IPS DF 4.7 (cell line): ENCODE measurements at regions not wholly inside any gene's neighbourhood (a gene's known extent, or its start where the extent isn't known, plus 50 kb on each side); places are given as distances from the start of the nearest gene placed in this dataset.
"Not testable (repeated sequence)": the region's sequence is repeated elsewhere in the genome, so short reads cannot be mapped to it uniquely, and the experiment has no call there.

Experiments used
- DNase-seq: peaks from one replicate; pipeline ENCODE4 v3.0.0-alpha.2; 2013; ENCODE audit warnings: low spot score; ENCODE audit errors: extremely low read depth

DNA sequence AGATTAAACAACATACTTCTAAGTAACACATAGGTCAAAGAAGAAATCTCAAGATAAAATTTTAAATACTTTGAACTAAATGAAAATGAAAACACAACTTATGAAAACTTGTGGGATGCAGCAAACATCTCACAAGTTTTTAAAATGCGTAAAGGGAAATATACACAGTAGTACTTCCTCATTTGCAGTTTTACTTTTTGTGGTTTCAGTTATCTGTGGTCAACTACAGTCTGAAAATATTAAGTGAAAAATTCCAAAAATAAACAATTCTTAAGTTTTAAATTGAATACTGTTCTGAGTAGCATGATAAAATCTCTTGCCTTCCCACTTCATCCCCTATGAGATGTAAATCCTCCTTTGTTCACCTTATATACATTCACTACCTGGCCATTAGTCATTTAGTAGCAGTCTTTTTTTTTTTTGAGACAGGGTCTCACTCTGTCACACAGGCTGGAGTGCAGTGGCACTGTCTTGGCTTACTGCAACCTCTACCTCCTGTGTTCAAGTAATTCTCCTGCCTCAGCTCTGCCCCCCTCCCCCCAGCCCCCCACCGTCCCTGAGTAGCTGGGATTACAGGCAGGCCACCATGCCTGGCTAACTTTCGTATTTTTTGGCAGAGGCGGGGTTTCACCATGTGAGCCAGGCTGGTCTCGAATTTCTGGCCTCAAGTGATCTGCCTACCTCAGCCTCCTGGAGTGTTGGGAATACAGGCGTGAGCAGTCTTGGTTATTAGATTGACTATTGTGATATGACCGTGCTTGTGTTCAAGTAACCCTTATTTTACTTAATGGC is 154.6 kb upstream of the AHI1 start:
- DNase-seq: no peak

DNA sequence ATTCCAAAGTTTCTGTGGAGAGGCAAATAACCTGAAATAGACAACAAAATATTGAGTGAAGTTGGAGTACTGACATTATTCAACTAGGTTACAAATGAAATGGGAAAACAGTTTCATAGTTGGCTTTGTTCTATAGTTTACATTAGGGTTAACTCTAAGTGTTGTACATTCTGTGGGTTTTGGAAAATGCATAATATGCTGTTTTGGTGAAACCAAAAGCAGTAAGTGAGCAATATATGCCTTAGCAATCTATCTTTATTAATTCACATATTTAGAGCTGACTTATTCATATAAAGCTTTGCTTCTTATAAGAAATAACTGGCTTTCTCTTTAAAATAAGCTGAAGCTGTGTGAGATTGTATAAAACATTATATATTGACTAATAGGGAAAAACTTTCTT is 157.5 kb upstream of the AHI1 start:
- no peak for DNase-seq

DNA sequence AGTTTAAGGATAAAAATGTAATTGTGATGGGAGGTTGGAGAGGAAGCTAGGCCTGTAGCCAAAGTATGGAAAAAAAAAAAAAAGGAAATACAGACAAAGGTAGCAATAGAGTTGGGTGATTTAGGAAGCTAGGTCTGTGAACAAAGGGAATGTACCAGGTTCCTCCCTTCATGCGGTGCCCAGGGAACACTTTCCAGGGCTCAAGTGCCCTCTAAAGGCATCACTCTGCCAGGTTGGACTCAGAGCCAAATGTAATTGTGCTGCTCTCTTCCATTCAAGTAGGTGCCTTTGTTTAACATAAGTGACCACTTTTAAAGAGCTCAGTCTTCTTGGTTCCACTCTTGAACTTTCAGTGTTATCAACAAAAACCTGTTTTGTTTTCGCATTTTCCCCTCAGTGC is 159.7 kb upstream of the AHI1 start:
- no peak for DNase-seq

DNA sequence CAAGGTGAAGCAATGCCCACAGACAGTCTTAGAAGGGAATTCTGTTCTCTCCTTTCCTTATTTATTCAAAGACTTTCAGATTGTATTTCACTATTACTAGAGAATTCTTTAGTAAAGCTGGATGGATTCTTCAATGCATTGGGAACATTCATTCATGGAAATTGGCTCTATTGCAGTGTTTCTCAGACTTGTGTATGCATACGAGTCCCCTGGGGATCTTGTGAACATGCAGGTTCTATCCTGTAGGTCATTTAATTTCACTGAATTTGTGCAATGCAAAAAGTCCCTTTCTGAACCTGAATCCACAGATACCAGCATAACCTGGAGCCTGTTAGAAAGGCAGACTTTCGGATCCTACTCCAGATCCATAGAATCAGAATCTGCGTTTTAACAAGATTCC is 160.9 kb upstream of the AHI1 start:
- no peak for DNase-seq

DNA sequence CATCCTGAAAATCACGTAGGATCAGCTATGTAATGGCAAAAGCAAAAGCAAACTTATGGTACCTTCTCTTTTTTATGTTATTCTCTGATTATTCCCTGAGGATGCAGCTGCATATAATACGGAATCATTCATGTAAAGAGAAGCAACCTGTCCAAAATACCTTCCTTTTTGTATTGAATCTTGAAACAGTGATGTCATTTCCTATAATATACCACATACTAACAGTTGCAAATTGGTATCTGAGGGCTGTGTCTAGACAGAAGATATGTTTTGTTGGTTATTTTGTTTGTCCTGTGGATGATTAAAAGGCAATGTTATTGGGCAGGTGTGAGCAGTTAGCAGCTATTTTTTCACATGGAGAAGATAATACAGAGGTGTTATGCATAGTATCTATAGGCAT is 161.4 kb upstream of the AHI1 start:
- no peak for DNase-seq

DNA sequence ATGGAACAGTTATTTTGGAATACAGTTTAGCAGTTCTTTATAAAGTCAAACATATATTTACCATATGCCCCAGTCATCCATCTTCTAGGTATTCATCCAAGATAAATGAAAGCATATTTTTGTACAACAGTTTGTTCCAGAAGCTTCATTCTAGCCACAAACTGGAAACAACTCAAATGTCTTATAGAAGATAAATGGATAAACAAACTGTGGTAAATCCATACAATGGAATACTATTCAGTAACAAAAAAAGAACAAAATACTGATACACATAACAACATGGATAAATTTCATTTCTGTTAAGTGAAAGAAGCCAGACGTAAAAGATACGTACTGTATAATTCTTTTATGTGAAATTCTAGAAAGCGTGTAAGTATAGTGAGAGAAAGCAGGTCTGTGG is 167.0 kb upstream of the AHI1 start:
- DNase-seq: no peak

DNA sequence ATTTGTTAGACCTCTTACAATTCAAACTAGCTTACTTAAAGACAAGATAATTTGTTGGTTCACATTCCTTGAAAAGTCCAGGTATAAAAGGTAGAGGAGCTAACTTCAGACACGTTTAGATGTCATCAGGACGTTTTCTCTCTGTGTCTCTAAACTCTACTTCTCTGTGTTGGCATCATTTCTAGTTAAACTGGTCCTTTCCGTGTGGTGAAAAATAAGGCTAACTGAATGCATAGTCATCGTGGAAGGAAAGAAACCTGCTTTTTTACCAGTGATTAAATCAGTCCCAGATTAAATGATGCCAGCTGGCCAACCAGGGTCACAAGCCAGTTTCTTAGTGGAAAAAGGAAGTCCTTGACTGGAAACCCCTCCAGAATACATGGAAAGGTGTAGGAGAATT is 168.4 kb upstream of the AHI1 start:
- DNase-seq: no peak

DNA sequence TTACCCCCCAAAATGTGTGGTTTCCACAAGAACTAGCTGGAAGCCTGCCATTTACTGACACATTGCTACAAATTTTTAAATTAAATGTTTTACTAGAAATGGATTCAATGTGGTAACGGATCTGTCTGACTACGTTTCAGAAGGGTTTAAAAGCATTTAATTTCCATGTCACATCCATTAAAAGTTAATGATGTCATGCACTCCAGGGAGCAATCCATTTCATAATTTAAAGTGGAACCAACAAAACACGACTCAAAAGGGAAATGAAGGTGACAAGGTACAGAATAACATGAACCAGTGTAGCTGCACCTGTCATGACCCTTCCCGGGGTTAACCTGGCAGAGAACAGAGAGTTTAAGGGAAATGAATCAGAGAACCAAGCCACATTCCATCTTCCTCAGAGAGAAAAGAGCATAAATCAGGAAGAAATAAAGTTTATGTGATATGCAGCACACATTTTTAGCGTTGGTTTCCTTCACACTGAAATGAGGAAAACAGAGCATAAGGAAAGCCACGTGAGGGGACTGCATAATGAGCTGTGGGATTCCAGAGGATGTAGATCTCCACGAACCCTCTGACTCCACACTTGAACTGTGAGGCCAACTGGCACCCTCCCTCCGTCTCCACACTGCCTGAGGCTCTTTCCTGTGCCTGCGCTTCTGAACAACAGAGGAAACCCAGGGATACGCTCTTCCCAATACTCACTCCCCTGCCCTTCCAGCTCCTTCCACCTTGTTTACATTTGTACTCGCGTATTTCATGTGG is 170.3 kb upstream of the AHI1 start:
- no peak for DNase-seq

DNA sequence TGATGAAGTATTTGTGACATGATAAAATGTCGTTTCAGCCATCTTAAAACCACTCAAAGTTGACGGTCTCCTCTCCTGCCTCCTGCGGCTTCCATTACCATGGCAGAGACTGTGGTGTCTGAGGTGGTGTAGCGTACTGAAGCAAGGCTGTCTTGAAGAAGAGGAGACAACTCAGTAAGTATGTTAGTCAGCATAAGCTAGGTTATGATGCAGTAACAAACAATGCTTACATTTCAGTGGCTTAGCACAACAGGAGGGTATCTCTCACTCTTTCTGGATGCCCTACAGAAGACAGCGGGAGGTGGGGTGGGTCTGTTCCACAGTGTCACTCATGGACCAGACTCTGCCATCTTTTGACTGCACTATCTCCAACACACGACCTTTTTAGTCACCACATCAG is 174.7 kb upstream of the AHI1 start:
- DNase-seq: no peak

DNA sequence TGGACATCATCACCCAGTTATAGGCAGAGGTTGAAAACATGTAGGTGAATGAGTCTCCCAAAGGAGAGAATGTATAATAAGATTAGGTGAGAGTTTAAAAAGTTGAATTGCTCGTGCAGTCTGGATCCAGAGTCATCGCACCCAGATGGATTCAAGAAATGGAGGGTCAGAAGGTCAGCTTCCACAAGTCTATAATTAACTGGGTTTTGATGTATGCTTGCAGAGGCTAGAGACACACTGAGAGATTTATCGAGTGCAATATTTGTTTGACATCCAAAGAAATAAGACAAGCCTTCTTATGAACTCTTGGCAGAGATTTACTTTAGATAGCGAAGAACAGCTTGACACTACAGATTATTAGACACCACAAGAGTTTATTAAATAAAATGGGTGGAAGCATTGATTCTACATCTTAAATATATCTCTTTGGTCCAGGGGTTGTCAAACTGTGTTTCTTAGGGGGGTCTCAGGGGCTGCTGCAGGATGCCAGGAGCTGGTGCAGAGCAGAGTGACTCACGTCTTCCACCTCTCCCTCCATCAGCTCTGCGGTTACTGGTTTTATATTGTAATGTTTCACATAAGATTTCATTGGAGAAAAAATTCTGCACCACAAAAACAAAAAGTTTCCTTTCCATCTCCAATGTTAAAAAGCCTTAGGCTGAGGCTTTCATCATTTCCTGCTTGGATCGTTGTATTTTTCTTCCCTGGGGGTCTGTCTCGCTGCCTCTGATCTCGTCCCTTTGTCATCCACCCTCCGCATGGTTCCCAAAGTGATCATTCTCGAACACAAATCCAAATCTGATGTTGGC is 176.2 kb upstream of the AHI1 start:
- no peak for DNase-seq

DNA sequence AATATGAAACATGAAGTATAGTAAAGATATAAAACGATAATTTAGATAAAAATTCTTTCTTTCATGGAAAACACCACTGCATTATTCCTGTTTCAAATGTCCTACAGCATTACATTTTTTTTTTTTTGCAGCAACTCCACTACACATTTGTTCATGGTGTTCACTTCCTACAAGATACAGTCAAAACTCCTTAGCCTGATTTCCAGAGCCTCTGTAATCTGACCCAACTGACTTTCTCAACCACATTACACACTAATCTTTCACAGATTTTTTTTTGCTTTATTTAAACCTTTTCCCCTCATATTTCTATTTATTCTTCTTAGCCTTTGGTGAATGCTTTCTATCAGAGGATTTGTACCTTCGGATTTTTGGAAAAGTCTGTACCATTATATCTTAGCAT is 176.5 kb upstream of the PDE7B start:
- DNase-seq: no peak

DNA sequence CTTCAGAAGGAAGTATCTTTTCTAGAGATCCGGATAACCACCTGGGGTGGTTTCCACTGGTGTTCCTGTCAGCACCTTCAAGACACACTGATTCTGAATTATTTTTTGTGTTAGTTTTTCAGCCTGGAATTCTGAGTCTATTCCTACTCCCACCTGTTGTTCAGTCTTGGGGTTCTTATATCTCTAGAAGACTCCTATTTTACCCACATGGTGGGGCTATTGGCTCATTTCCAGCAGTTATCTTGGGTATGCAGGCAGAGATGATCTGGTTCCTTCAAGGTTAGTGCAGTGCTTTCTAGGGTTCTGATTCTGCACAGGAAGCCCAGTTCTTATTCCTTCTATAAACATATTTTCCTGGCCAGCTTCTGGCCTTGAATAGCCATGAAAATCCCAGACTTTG is 175.6 kb upstream of the PDE7B start:
- peak; percentile 28 for DNase-seq

DNA sequence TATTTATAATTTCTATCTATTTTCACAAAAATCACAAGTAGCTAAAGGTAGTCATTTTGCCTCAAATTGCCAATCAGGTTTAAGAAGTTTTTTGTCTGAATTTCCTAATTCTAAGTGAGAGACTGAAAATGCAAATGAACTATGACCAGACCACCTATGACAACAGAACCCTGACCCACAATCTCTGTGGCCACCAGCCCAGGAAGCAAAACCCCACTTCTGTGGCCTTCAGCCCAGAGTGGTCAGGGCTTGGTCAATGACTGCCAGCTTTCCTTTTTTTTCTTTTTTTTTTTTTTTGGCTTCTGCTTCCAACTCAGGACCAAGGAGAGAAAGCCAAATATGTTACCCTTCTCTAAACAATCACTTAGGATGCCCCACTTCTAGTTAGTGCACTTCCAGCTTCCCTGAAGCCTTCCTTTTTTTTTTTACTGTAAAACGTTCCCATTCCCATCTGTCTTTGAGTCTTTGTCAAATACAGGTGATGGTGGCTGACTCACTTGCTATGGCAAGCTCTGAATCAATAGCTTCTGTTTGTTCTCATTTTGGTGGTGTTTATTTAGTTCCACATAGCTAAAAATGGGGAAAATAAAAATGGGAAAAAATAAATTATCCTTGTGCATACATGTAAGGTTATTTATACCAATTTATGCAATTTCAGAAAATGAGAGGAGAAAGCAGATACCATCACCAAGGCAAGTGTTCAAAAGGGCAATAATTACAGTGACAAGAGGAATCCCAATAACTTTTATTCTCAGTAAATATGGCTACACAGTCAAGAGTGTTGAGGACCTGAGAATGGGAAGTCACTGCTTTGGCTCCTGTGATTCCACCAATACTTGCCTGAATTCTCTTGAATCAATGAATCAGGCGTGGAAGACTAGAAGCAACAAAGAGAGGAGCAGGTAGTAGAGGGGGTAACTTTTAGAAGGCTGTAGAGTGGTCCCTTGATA is 170.3 kb upstream of the PDE7B start:
- no peak for DNase-seq

DNA sequence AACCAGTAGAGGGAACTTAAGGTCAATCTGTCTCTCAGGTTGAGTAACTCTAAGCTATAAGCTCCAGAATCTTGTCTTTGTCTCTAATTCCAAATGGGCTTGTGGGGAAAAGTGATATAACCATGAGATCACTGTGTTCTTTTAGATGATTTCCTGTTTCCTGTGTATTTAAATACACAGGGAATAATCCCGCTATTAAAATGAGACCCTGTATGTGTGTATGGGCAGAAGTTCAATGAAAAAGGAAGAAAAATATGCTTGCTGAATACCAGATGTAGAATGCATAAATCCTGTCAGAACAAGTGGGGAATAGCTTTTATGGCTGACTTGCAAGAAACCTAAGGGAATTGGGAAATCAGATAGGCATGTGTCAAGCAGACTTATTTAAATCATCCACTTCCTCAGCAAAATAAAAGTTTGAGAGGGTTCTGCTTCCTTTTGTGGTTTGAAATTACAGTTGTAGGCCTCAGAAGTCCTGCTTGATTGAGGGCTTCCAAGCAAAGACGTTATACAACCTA is 164.7 kb upstream of the PDE7B start:
- no peak for DNase-seq

DNA sequence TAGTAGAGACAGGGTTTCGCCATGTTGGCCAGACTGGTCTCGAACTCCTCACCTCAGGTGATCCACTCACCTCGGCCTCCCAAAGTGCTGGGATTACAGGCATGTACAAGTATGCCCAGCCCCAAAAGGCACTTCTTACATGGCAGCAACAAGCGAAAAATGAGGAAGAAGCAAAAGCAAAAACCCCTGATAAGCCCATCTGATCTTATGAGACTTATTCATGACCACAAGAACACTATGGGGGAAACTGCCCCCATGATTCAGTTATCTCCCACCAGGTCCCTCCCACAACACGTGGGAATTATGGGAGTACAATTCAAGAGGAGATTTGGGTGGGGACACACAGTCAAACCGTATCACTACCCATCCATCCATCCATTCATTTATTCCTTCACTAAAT is 163.0 kb upstream of the PDE7B start:
- DNase-seq: not testable (repeated sequence)

DNA sequence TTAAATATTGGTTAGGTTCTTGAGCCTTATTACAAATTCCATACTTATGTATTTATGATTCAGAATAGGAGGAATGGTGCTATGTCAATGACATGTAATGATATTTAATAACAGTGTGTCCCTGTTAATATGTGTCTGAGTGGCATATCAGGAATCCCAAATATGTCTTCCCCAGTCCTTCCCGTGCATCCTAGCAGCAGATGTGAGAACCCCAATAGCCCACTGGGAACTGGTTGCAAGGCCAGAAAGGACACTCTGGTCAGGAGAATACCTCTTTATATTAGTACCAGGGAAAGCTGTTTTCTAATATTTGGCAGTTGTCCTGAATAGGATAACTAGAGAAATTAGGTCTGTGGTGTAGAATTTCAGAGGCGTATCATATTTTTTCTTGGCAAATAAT is 159.1 kb upstream of the PDE7B start:
- DNase-seq: no peak

DNA sequence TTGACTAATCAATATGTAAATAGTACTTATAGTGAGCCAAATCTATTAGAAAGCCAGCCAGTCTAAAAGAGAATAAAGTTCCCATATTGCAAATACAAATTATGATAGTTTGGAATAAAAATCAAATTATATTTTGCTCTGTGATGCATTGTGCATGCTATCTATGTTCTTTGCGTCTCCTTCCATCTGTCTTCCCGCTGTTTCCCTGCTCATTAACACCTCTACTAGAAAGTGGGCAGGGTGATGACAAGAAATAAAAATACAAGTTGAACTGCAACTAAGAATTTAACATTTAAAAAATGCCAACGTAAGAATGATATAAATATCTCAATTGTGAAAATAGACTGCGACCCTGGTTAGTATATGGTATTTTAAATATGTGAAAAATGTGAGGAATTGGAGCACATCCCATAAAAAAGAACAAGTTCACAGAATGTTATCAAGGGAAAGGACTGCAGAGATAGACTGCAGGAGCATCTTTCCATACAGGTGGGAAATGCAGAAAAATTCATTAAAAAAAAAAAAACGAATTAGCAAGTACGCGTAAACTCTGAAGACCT is 157.6 kb upstream of the PDE7B start:
- no peak for DNase-seq

DNA sequence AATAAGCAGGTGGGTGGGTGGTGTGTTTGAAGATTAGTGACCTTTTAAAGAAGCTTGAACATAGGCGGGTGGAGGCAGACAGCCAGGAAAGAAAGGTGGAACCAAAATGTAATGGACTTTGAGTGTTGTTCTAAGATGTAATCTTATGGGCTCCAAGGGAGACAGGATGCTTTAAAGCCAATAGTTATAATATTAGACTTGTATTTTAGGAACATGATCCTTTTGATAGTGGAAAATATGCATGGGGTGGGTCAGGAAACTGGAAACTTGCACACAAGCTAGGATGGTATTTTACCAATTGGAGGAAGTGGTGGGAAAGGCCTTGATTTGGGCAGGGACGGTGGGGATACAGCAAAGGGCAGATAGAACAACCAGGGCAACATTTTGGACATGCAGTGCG is 151.8 kb upstream of the PDE7B start:
- DNase-seq: no peak

DNA sequence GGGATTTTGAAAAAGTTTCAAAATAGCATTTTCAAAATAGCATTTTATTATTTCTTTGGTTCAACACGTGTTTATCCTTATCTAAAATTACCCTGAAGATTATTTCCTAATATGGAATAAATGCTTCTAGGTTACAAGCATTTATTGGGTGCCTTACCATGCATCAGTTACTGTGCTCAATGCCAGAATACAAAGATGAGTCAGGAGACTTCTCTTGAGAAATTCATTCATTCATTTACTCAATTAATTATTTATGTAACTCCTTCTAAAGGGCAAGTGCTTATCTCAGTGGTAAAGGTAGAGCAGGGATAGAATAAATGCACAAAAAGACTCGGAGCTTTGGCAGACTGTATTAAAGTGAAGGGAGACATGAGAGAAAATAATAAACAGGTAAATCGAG is 150.1 kb upstream of the PDE7B start:
- no peak for DNase-seq

DNA sequence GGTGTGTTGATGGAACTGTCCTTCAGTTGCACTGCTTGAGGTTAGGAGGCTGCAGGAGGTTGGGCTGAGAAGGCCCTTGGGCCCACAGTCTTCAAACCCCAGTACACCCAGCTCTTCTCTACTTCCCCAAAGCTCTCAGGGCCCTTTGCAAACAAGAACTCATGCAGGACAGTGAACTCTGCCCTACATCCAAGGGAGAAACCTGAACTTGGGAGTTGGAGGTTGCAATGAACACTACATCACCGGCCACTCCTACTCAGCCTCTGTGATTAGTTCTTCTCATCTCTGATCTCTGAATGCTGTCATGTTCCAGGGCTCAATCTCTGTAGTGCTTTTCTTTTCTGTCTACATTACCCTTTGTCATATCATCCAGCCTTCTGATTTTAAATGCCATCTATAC is 148.5 kb upstream of the PDE7B start:
- DNase-seq: no peak

DNA sequence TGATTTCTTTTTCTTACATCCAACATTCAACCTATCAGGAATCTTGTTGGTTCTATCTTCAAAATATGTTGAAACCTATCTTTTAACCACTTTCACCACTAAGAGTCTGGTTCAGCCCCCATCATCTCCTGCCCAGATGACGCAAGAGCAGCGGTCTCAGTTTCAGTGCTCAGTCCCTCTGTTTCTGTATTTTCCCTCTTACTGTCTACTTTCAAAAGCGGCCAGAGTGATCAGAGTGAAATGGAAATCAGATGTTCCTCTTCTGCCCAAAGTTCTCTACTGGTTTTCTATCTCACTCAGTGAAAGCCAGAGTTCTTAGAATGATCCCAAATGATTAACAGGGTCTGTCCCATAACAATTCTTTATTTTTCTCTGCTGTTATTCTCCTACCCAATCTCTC is 147.9 kb upstream of the PDE7B start:
- DNase-seq: no peak
